Natural killer cell treated with Interleukin-12 subunit alpha and Interleukin-12 subunit beta and Interleukin-15 and Interleukin-18, amount 100 ng/mL, for 72 hours (primary cell): ENCODE measurements at regions not wholly inside any gene's neighbourhood (a gene's known extent, or its start where the extent isn't known, plus 50 kb on each side); places are given as distances from the start of the nearest gene placed in this dataset.

Experiments
- ATAC-seq, 2 donors: fragments of 150-1000 bp; cut with Tn5 transposase in 1 of 2; sonication (Bioruptor Pico), chemical (Tn5 transposase) in 1 of 2; 2 replicates each; pipeline ENCODE4 v1.10.0; 2021
- DNase-seq: peaks from one replicate; pipeline ENCODE4 v3.0.0; 2022; ENCODE audit warnings: low spot score
- H3K27ac Mint-ChIP-seq, 2 donors: 1 replicate in 1 of 2; 2 replicates in 1 of 2; pipeline ENCODE4 v1.8.0; 2022; ENCODE audit warnings: mixed read lengths in 2 of 2, mild to moderate bottlenecking in 1 of 2, moderate library complexity in 1 of 2
- H3K27me3 Mint-ChIP-seq, 2 donors: 1 replicate in 1 of 2; 2 replicates in 1 of 2; pipeline ENCODE4 v1.8.0; 2022; ENCODE audit warnings: mixed read lengths in 2 of 2
- H3K36me3 Mint-ChIP-seq: one replicate; pipeline ENCODE4 v1.8.0; 2022; ENCODE audit warnings: mixed read lengths
- H3K4me1 Mint-ChIP-seq, 2 donors: 1 replicate in 1 of 2; 2 replicates in 1 of 2; pipeline ENCODE4 v1.8.0; 2022; ENCODE audit warnings: low read depth in 2 of 2, mixed read lengths in 2 of 2, mild to moderate bottlenecking in 1 of 2
- H3K4me3 Mint-ChIP-seq: one replicate; pipeline ENCODE4 v1.8.0; 2022; ENCODE audit warnings: mixed read lengths
- H3K9me3 Mint-ChIP-seq: 2 replicates; pipeline ENCODE4 v1.8.0; 2022; ENCODE audit warnings: mixed read lengths

GRCh38 chr3:177932346-177932745, 603.9 kb upstream of the KCNMB2 start:
- Mint-ChIP-seq H3K9me3 (no peaks in the 10 kb centered on the region), H3K27me3 (no peaks in the 10 kb centered on the region), H3K4me1 (no peaks in the 10 kb centered on the region), H3K27ac (no peak overlapping the region), H3K36me3 (no peaks in the 10 kb centered on the region), H3K4me3 (no peak overlapping the region)
- DNase-seq (no peak), ATAC-seq (no peak)

DNA sequence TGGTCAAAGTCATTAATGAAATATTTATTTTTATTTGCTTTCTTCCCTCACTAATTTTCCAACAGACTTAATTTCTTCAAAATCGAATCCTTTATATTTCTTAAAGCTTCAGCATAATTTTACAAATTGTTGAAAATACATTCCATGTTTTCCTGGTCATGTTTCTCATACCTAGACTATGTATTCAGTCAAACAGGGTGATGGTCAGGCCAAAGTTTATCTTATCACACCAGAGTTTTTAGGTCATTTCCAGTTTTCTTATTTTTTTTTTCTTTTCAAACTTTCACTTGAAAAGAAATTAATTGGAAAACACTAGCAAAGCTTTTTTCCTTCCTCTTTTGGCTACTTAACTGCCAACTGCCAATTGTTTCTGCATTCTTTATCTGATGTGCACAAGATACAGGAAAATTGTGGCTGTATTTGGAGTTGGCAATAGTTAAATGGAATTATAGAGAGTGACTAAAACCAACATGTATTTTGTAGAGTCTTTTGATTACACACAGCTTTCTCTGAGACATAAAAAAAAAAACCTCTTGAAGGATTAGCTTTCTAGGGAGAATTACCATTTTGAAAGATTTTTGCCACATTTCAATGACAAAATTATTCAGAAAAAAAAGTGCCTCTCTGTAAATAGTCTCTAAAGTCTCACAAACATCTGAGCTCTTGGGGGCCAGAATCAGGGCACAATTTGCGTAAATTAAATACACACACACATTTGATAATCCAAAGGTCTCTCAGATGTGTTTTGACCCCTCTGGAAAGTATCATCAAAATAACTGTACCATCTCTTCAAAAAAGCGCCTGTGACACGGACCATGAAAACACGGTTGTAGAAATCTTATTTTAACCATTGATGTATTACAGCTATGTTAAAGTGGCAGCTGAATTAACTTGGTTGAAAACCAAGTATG, 603.2 kb upstream of the KCNMB2 start:
- H3K9me3 Mint-ChIP-seq = no peaks in the 10 kb centered on the region
- DNase-seq = no peak
- no peak for ATAC-seq

GRCh38 chr3:177934001-177934891, 602.0 kb upstream of the KCNMB2 start:
- no peaks in the 10 kb centered on the region for H3K4me1 Mint-ChIP-seq
- no peak overlapping the region for H3K27ac Mint-ChIP-seq
- no peaks in the 10 kb centered on the region for H3K36me3 Mint-ChIP-seq
- no peak for ATAC-seq
- DNase-seq = no peak
- no peak overlapping the region for H3K4me3 Mint-ChIP-seq
- no peaks in the 10 kb centered on the region for H3K9me3 Mint-ChIP-seq
- no peaks in the 10 kb centered on the region for H3K27me3 Mint-ChIP-seq

More for the DNA sequence above, 603.2 kb upstream of the KCNMB2 start:
- no peaks in the 10 kb centered on the region for H3K4me1 Mint-ChIP-seq
- H3K27ac Mint-ChIP-seq = no peak overlapping the region
- no peak overlapping the region for H3K4me3 Mint-ChIP-seq
- H3K27me3 Mint-ChIP-seq = no peaks in the 10 kb centered on the region
- no peaks in the 10 kb centered on the region for H3K36me3 Mint-ChIP-seq

GRCh38 chr3:177935047-177935446, 601.2 kb upstream of the KCNMB2 start:
- no peak for ATAC-seq
- no peak for DNase-seq
- no peak overlapping the region for H3K27ac Mint-ChIP-seq
- H3K27me3 Mint-ChIP-seq = no peaks in the 10 kb centered on the region
- H3K4me3 Mint-ChIP-seq = no peak overlapping the region
- no peaks in the 10 kb centered on the region for H3K36me3 Mint-ChIP-seq
- H3K9me3 Mint-ChIP-seq = no peaks in the 10 kb centered on the region
- H3K4me1 Mint-ChIP-seq = no peaks in the 10 kb centered on the region

GRCh38 chr3:177936721-177937120, 599.5 kb upstream of the KCNMB2 start:
- no peak for DNase-seq
- Mint-ChIP-seq H3K27ac (no peak overlapping the region), H3K9me3 (no peaks in the 10 kb centered on the region), H3K27me3 (no peaks in the 10 kb centered on the region), H3K4me3 (no peak overlapping the region), H3K36me3 (no peaks in the 10 kb centered on the region), H3K4me1 (no peaks in the 10 kb centered on the region)
- ATAC-seq = no peak

DNA sequence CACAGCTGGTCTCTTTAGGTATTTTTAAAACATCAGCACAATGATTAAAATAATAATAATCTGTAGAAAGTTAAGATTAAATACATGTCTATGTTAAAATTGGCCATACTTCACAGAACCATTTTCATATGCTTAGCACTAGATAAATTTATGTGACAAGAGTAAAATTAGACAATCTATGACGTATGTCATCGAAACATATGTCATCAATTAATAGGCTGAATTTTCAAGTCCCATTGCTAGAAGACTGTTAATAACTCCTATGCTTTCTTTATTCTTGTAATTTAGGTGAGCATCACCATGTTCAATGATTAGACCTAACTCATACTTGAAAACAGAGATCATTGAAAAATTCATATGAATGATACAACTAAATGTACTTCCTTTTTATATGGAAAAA, 593.3 kb upstream of the KCNMB2 start:
- Mint-ChIP-seq H3K27ac (peak overlapping the region in 1 of 2 donors; percentile 39), H3K9me3 (peaks cover 5% of the 10 kb centered on the region), H3K4me3 (no peak overlapping the region), H3K27me3 (no peaks in the 10 kb centered on the region), H3K36me3 (peaks cover 7% of the 10 kb centered on the region), H3K4me1 (peaks cover 21 to 22% of the 10 kb centered on the region in 2 donors)
- ATAC-seq (no peak), DNase-seq (no peak)

DNA sequence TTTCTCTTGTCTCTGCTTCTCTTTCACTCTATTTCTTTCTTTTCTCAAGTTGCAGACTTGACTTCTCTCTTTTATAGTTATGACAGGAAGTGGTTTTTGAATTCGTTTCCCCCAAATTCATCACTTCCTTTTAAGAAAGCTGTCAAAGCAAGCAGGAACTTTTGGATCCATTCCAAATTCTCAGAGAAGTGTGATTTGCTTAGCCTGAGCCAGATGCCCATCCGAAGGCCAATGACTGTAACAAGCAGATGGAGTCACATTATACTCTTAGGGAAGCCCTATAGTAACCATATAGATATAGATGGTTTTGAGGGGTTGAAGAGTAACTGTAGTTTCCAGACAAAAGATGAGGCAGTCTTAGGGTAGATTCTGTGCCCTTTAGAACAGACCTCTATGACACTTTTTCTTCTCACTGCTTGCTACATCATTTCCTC, 592.0 kb upstream of the KCNMB2 start:
- H3K9me3 Mint-ChIP-seq = peaks cover 5% of the 10 kb centered on the region
- peaks cover 21 to 22% of the 10 kb centered on the region in 2 donors for H3K4me1 Mint-ChIP-seq
- H3K27ac Mint-ChIP-seq = peak overlapping the region; percentile 58 to 88
- peak; percentile 64 to 73 for ATAC-seq
- no peak for DNase-seq
- H3K27me3 Mint-ChIP-seq = no peaks in the 10 kb centered on the region
- peak overlapping the region; percentile 52 for H3K4me3 Mint-ChIP-seq
- peaks cover 7% of the 10 kb centered on the region for H3K36me3 Mint-ChIP-seq

DNA sequence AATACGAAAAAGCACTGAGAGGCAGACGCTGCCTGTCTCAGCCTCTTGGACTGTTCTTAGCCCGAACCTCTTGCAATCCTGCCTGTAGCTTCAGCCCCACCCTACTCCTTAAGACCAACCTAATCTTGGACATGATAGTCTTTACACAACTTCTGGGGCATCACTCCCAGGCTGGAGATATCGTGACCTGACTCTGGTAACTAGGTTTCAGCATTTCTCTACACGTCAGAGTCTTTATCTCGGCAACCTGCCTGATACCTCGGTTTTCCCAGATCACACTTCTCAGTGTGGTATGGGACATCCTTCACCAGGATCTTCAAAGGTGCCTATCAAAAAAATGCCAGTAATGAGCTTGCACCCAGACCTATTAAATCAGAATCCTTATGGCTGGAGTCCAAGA, 590.2 kb upstream of the KCNMB2 start:
- Mint-ChIP-seq H3K9me3 (peaks cover 5% of the 10 kb centered on the region), H3K27me3 (no peaks in the 10 kb centered on the region), H3K4me1 (peaks cover 21 to 22% of the 10 kb centered on the region in 2 donors), H3K4me3 (no peak overlapping the region), H3K27ac (peak overlapping the region in 1 of 2 donors; percentile 88), H3K36me3 (peaks cover 7% of the 10 kb centered on the region)
- ATAC-seq (no peak), DNase-seq (no peak)

- H3K4me1 Mint-ChIP-seq = peaks cover 21 to 22% of the 10 kb centered on the region in 2 donors
- H3K27me3 Mint-ChIP-seq = no peaks in the 10 kb centered on the region
- H3K4me3 Mint-ChIP-seq = no peak overlapping the region
- H3K36me3 Mint-ChIP-seq = peaks cover 7% of the 10 kb centered on the region
- no peak for DNase-seq
- no peak for ATAC-seq
- peaks cover 5% of the 10 kb centered on the region for H3K9me3 Mint-ChIP-seq
- no peak overlapping the region for H3K27ac Mint-ChIP-seq
Observed at GRCh38 chr3:177946497-177946896, 589.7 kb upstream of the KCNMB2 start.

DNA sequence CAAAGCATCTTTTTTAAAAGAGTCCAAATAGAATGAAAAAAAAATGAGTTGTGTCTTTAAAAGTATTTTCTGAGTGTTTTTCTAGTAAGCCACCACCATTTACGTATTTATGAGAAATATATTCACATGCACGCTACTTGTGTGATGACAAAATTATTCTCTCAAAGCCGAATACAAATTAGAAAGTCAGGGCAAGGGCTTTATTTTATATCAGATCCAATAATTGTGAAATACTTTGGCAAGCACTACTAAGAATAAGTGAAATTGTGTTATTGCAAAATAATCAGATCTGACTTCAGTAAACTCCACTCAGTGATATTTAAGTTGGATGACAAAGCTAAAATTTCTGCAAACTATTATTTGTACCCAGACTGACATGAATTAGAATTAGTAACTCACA, 589.3 kb upstream of the KCNMB2 start:
- Mint-ChIP-seq H3K27me3 (no peaks in the 10 kb centered on the region), H3K4me1 (peaks cover 21 to 22% of the 10 kb centered on the region in 2 donors), H3K4me3 (no peak overlapping the region), H3K27ac (no peak overlapping the region), H3K9me3 (peaks cover 5% of the 10 kb centered on the region), H3K36me3 (peaks cover 7% of the 10 kb centered on the region)
- no peak for ATAC-seq
- no peak for DNase-seq

DNA sequence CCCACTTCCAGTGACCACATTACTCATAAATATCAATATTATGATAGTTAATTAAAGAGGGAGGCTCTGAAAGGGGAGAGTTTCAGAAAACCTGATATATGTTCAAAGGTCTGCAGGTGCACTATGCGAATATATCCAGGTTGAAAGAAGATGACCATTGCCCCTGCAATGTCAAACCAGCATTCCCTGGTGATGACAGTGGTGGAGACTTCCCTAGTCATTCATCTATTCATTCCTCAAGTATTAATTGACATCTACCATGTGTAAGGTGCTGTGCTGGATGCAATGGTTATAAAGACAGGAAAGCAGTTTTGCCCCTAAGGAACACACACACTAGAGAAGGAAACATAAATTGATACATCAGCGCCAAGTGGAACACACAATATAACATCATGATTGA, 588.3 kb upstream of the KCNMB2 start:
- Mint-ChIP-seq H3K9me3 (peaks cover 5% of the 10 kb centered on the region), H3K4me1 (peaks cover 21 to 22% of the 10 kb centered on the region in 2 donors), H3K27me3 (no peaks in the 10 kb centered on the region), H3K36me3 (peaks cover 7% of the 10 kb centered on the region), H3K27ac (no peak overlapping the region), H3K4me3 (no peak overlapping the region)
- DNase-seq (no peak), ATAC-seq (no peak)

DNA sequence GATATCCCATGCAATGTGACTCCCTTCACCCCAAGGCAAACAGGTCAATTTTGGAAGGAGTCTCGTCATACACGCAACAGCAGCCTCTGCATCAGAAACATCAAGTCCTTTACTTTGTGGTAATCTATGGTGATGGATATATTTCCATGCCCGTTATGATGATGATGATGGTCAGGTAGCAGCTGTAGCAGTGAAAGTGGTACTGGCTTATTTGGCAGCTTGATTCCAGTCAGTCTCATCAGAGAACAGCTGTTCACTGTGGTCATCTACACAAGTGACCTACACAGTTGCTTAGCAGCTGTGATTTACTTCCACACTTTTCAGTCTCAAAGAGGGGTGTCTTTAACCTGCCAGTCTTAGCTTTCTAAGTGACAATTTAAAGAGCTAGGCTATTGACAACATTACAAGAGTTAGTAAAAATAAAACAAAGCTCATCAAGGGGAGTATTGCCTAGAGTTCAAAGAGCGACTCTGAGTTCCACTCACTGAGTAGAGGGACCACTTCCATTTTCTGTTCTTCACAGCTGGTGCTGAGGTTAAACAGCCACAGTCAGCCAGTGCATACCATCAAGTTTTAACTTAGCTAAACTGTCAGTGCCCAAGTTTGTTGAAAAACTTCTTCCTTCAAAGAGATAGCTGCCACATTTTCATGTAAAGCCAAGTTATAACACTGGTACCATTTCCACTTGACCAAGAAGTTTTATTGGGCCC, 587.4 kb upstream of the KCNMB2 start:
- ATAC-seq = no peak
- Mint-ChIP-seq H3K9me3 (peaks cover 4% of the 10 kb centered on the region), H3K36me3 (peaks cover 5% of the 10 kb centered on the region), H3K27ac (no peak overlapping the region), H3K4me3 (no peak overlapping the region), H3K27me3 (no peaks in the 10 kb centered on the region), H3K4me1 (peaks cover 20% of the 10 kb centered on the region in 2 donors)
- DNase-seq = no peak

GRCh38 chr3:177959188-177959587, 577.0 kb upstream of the KCNMB2 start:
- no peaks in the 10 kb centered on the region for H3K4me1 Mint-ChIP-seq

More at GRCh38 chr3:177959188-177959587, 577.0 kb upstream of the KCNMB2 start:
- ATAC-seq = no peak
- Mint-ChIP-seq H3K27me3 (no peaks in the 10 kb centered on the region), H3K4me3 (no peak overlapping the region), H3K27ac (no peak overlapping the region), H3K9me3 (no peaks in the 10 kb centered on the region), H3K36me3 (no peaks in the 10 kb centered on the region)
- DNase-seq = no peak
